ENCODE measurements at regions not wholly inside any gene's neighbourhood (a gene's known extent, or its start where the extent isn't known, plus 50 kb on each side); places are given as distances from the start of the nearest gene placed in this dataset.

- TF ChIP-seq, protein P1, sequence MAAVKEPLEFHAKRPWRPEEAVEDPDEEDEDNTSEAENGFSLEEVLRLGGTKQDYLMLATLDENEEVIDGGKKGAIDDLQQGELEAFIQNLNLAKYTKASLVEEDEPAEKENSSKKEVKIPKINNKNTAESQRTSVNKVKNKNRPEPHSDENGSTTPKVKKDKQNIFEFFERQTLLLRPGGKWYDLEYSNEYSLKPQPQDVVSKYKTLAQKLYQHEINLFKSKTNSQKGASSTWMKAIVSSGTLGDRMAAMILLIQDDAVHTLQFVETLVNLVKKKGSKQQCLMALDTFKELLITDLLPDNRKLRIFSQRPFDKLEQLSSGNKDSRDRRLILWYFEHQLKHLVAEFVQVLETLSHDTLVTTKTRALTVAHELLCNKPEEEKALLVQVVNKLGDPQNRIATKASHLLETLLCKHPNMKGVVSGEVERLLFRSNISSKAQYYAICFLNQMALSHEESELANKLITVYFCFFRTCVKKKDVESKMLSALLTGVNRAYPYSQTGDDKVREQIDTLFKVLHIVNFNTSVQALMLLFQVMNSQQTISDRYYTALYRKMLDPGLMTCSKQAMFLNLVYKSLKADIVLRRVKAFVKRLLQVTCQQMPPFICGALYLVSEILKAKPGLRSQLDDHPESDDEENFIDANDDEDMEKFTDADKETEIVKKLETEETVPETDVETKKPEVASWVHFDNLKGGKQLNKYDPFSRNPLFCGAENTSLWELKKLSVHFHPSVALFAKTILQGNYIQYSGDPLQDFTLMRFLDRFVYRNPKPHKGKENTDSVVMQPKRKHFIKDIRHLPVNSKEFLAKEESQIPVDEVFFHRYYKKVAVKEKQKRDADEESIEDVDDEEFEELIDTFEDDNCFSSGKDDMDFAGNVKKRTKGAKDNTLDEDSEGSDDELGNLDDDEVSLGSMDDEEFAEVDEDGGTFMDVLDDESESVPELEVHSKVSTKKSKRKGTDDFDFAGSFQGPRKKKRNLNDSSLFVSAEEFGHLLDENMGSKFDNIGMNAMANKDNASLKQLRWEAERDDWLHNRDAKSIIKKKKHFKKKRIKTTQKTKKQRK (IDR thresholded peaks at IDR 0.05; ENCODE audit: borderline replicate concordance, low read depth, low read length): no peak
- no peak for TF ChIP-seq PPARD (CRISPR knock-in tag; IDR thresholded peaks at IDR 0.05)
These were observed 168.4 kb downstream of the C11orf91 start for GRCh38 chr11:33532257-33532656.

Data from K562 (cell line).